ENCODE measurements at regions not wholly inside any gene's neighbourhood (a gene's known extent, or its start where the extent isn't known, plus 50 kb on each side); places are given as distances from the start of the nearest gene placed in this dataset.

GRCh38 chr9:82284758-82285157 lies 296.2 kb downstream of the SPATA31D1 start:
- no peak for TF ChIP-seq EZH2phosphoT487 (IDR thresholded peaks at IDR 0.05; ENCODE audit: borderline replicate concordance, low read length)
- TF ChIP-seq CTCF (IDR thresholded peaks at IDR 0.05; ENCODE audit: low read depth, low read length, poor library complexity, severe bottlenecking), result no peak

Data from DOHH2 (cell line).